ENCODE measurements at regions not wholly inside any gene's neighbourhood (a gene's known extent, or its start where the extent isn't known, plus 50 kb on each side); places are given as distances from the start of the nearest gene placed in this dataset.

GRCh38 chr1:29914936-29915335, 678.6 kb downstream of the PTPRU start (continued):
- TF ChIP-seq ZNF512B (CRISPR knock-in tag; IDR thresholded peaks at IDR 0.05; ENCODE audit: borderline replicate concordance) (no peak), SP4 (CRISPR knock-in tag; IDR thresholded peaks at IDR 0.05) (no peak), HMG20A (CRISPR knock-in tag; IDR thresholded peaks at IDR 0.05; ENCODE audit: borderline replicate concordance) (no peak), ZNF496 (CRISPR knock-in tag; IDR thresholded peaks at IDR 0.05; ENCODE audit: insufficient replicate concordance) (no peak), TFAP4 (IDR thresholded peaks at IDR 0.05; ENCODE audit: borderline replicate concordance, low read depth) (no peak), NR2F6 (IDR thresholded peaks at IDR 0.05) (no peak), NR2F6 (CRISPR knock-in tag; IDR thresholded peaks at IDR 0.05) (no peak), KDM2A (CRISPR knock-in tag; IDR thresholded peaks at IDR 0.05; ENCODE audit: borderline replicate concordance, low read depth) (no peak)

- intact Hi-C loops (cut with micrococcal nuclease; ENCODE audit: unreplicated experiment) (no loop called here), in situ Hi-C loops (cut with HindIII; ENCODE audit: extremely low pct_ligation_motif_present, low pct_unique_long_range_greater_than_20kb) (no loop called here)
- FAIRE-seq (no peak), ATAC-seq (no peak), DNase-seq (ENCODE audit: low spot score) (peak; percentile 8)
- Histone ChIP-seq H2AFZ (ENCODE audit: low read length) (no peak overlapping the region), H3K79me2 (ENCODE audit: insufficient read depth, low read length) (no peaks in the 10 kb centered on the region), H3K4me2 (ENCODE audit: low read depth, low read length) (no peak overlapping the region), H3K9ac (ENCODE audit: insufficient read depth, low read depth, low read length) (no peak overlapping the region), H4K20me1 (ENCODE audit: insufficient read depth, low read length) (no peaks in the 10 kb centered on the region), H3K27me3 (ENCODE audit: control insufficient read depth in 1 of 2, insufficient read depth in 2 of 2, low read length in 2 of 2) (peaks cover 1 to 17% of the 10 kb centered on the region in 2 experiments; a peak in 4 of 5 replicates), H3K9me3 (ENCODE audit: low read length) (no peaks in the 10 kb centered on the region), H3K4me1 (ENCODE audit: insufficient read depth, low read length) (no peaks in the 10 kb centered on the region), H3K27ac (ENCODE audit: extremely low read length, insufficient read depth, low read length) (no peak overlapping the region), H3K4me3 (replicated peaks in 1 of 3; ENCODE audit: insufficient read depth in 1 of 3, low read depth in 2 of 3, low read length in 3 of 3) (no peak overlapping the region), H3K36me3 (replicated peaks in 1 of 2; ENCODE audit: control insufficient read depth in 1 of 2, insufficient read depth in 2 of 2, low read length in 2 of 2) (no peaks in the 10 kb centered on the region)
- no TSS peak for BruUV-seq (replicated peaks)
- POLR2A ChIA-PET: no interaction called here
- CTCF ChIA-PET (ENCODE audit: low intra/inter-chr PET ratio, low total read pairs): interaction anchor here (1.2 to 1.8 kb wide), 2 partner anchors 194 to 200 kb away, joined by 3 to 4 read pairs; no protein-coding TSS in a partner anchor
- 0% methylated on average over 1 of the region's 1 CpG for WGBS (ENCODE audit: low lambda C conversion rate)
- TF ChIP-seq MEIS2 (CRISPR knock-in tag; IDR thresholded peaks at IDR 0.05) (no peak), ZNF207 (IDR thresholded peaks at IDR 0.05; ENCODE audit: borderline replicate concordance) (no peak), NR2F1 (CRISPR knock-in tag; IDR thresholded peaks at IDR 0.05) (no peak), TSC22D2 (CRISPR knock-in tag; IDR thresholded peaks at IDR 0.05; ENCODE audit: borderline replicate concordance) (no peak), CSRNP2 (CRISPR knock-in tag; conservative IDR thresholded peaks at IDR 0.05; ENCODE audit: low read depth) (no peak), ZMAT3 (CRISPR knock-in tag; conservative IDR thresholded peaks at IDR 0.05) (no peak), ZNF136 (CRISPR knock-in tag; IDR thresholded peaks at IDR 0.05; ENCODE audit: low read depth) (no peak), ZBTB42 (CRISPR knock-in tag; IDR thresholded peaks at IDR 0.05) (no peak), ZFAT (CRISPR knock-in tag; conservative IDR thresholded peaks at IDR 0.05) (no peak), ZNF564 (CRISPR knock-in tag; IDR thresholded peaks at IDR 0.05) (peak; percentile 58; the same call in 1 of the 2 replicates), CTCF (CRISPR knock-in tag; IDR thresholded peaks at IDR 0.05) (peak; percentile 47)
Observed at GRCh38 chr1:29912425-29912824, 676.1 kb downstream of the PTPRU start.
